Testis (tissue), 2 donors: ENCODE measurements at regions not wholly inside any gene's neighbourhood (a gene's known extent, or its start where the extent isn't known, plus 50 kb on each side); places are given as distances from the start of the nearest gene placed in this dataset.

Source experiments
- DNase-seq: peaks from one replicate; pipeline ENCODE4 v3.0.0-alpha.2; 2019
- H3K27ac ChIP-seq, 2 donors: fragments of 200-600 bp; sonication (generic); one replicate each; pipeline ENCODE4 v1.5.1; 2019
- H3K27me3 ChIP-seq: fragments of 200-600 bp; sonication (generic); one replicate; pipeline ENCODE4 v1.5.1; 2019
- H3K36me3 ChIP-seq: fragments of 200-600 bp; sonication (generic); one replicate; pipeline ENCODE4 v1.5.1; 2017; ENCODE audit warnings: low read depth; ENCODE audit errors: missing control alignments
- H3K4me1 ChIP-seq: fragments of 200-600 bp; sonication (generic); one replicate; pipeline ENCODE4 v1.5.1; 2019
- H3K4me3 ChIP-seq, 2 donors: fragments of 200-600 bp; sonication (generic); one replicate each; pipeline ENCODE4 v1.5.1; 2017 to 2019
- H3K9me3 ChIP-seq: fragments of 200-600 bp; sonication (generic); one replicate; pipeline ENCODE4 v1.5.1; 2017
- POLR2A ChIP-seq: fragments of 450-650 bp; IDR thresholded peaks from one replicate; pipeline ENCODE4 v1.6.1; 2017; ENCODE audit warnings: antibody characterized with exemption, mild to moderate bottlenecking, moderate library complexity
- WGBS, 2 donors: methylation state at CpG; one replicate each; pipeline ENCODE4 v1.1.5; 2018; 5-methylcytosine and 5-hydroxymethylcytosine counted together
- intact Hi-C: fragments of 100-400 bp; cut with DNase I; formaldehyde crosslinking; loops from one replicate; pipeline ENCODE4 v1.15.1; 2023; ENCODE audit warnings: low total_unique reads
- TF ChIP-seq, protein P1 (sequence below), 3 experiments: fragments of 450-650 bp in 2 of 3; fragments of 200-600 bp in 1 of 3; sonication (generic) in 1 of 3; IDR thresholded peaks; one replicate each; pipeline ENCODE4 v1.5.1; 2016 to 2019; ENCODE audit warnings: antibody characterized with exemption in 3 of 3, mild to moderate bottlenecking in 2 of 3, moderate library complexity in 1 of 3

GRCh38 chr7:131621652-131622051 lies 65.2 kb upstream of the PODXL start:
- no peaks in the 10 kb centered on the region for H3K9me3 ChIP-seq
- no peak overlapping the region for H3K27ac ChIP-seq
- peaks cover 3% of the 10 kb centered on the region for H3K4me1 ChIP-seq
- intact Hi-C loops: no loop called here
- H3K27me3 ChIP-seq: no peaks in the 10 kb centered on the region
- DNase-seq: no peak
- TF ChIP-seq, protein P1, sequence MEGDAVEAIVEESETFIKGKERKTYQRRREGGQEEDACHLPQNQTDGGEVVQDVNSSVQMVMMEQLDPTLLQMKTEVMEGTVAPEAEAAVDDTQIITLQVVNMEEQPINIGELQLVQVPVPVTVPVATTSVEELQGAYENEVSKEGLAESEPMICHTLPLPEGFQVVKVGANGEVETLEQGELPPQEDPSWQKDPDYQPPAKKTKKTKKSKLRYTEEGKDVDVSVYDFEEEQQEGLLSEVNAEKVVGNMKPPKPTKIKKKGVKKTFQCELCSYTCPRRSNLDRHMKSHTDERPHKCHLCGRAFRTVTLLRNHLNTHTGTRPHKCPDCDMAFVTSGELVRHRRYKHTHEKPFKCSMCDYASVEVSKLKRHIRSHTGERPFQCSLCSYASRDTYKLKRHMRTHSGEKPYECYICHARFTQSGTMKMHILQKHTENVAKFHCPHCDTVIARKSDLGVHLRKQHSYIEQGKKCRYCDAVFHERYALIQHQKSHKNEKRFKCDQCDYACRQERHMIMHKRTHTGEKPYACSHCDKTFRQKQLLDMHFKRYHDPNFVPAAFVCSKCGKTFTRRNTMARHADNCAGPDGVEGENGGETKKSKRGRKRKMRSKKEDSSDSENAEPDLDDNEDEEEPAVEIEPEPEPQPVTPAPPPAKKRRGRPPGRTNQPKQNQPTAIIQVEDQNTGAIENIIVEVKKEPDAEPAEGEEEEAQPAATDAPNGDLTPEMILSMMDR (IDR thresholded peaks at IDR 0.05): no peak
- no peak for TF ChIP-seq POLR2A
- WGBS, 2 donors: 57 to 60% methylated on average over 2 of the region's 2 CpGs
- H3K4me3 ChIP-seq: no peak overlapping the region
- H3K36me3 ChIP-seq: no peaks in the 10 kb centered on the region

GRCh38 chr7:131620673-131621609 lies 64.5 kb upstream of the PODXL start:
- Histone ChIP-seq H3K27me3 (no peaks in the 10 kb centered on the region), H3K36me3 (no peaks in the 10 kb centered on the region), H3K9me3 (no peaks in the 10 kb centered on the region), H3K4me3 (no peak overlapping the region), H3K27ac (no peak overlapping the region), H3K4me1 (peaks cover 2% of the 10 kb centered on the region)
- TF ChIP-seq, protein P1 (IDR thresholded peaks at IDR 0.05): no peak
- WGBS, 2 donors: 77 to 88% methylated on average over 8 of the region's 8 CpGs
- intact Hi-C loops: no loop called here
- no peak for DNase-seq

GRCh38 chr7:131619336-131620305 lies 63.2 kb upstream of the PODXL start:
- TF ChIP-seq, protein P1 (IDR thresholded peaks at IDR 0.05): no peak
- TF ChIP-seq POLR2A: no peak
- no peak overlapping the region for H3K27ac ChIP-seq
- intact Hi-C loops: no loop called here

DNA sequence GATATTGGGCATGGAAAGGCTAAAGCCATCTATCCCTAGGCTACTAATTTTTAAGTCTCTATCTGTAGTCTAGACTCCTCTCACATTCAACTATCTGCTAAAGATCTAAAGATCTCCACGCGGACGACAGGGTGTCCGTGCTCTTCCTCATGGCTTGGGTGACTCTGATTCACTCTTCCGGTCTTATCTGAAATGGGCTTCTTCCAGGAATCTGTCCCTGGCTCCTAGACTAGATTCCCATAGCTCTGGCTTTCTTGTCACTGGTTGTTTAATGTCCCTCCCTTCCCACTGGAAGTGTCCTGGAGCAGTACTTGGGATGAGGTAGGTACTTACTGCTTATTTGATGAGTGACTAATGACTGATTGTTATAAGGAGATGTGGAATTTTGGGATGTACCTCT lies 62.0 kb upstream of the PODXL start:
- no peaks in the 10 kb centered on the region for H3K27me3 ChIP-seq
- no peaks in the 10 kb centered on the region for H3K36me3 ChIP-seq
- no peak overlapping the region for H3K4me3 ChIP-seq
- no peak for DNase-seq
- 63 to 86% methylated on average over 5 of the region's 5 CpGs for WGBS, 2 donors
- intact Hi-C loops: no loop called here
- no peaks in the 10 kb centered on the region for H3K4me1 ChIP-seq
- no peak overlapping the region for H3K27ac ChIP-seq
- H3K9me3 ChIP-seq: no peaks in the 10 kb centered on the region
- TF ChIP-seq POLR2A: no peak
- TF ChIP-seq, protein P1 (IDR thresholded peaks at IDR 0.05): no peak

More at GRCh38 chr7:131619336-131620305, 63.2 kb upstream of the PODXL start:
- 82 to 86% methylated on average over 9 to 10 of the region's 10 CpGs for WGBS, 2 donors
- Histone ChIP-seq H3K9me3 (no peaks in the 10 kb centered on the region), H3K36me3 (no peaks in the 10 kb centered on the region), H3K4me1 (no peaks in the 10 kb centered on the region), H3K4me3 (no peak overlapping the region), H3K27me3 (no peaks in the 10 kb centered on the region)
- DNase-seq: no peak
